Pancreas (tissue), 10 donors: ENCODE measurements at regions not wholly inside any gene's neighbourhood (a gene's known extent, or its start where the extent isn't known, plus 50 kb on each side); places are given as distances from the start of the nearest gene placed in this dataset.

ENCODE experiments used
- ATAC-seq, 4 donors: fragments of 200-7000 bp; cut with Tn5 transposase; one replicate each; pipeline versions ENCODE4 v1.8.0 to v1.9.1; 2020; ENCODE audit warnings: mild to moderate bottlenecking in 4 of 4, moderate library complexity in 4 of 4
- DNase-seq, 6 donors: peaks; one replicate each; pipeline ENCODE4 v3.0.0-alpha.2; 2020
- FAIRE-seq: peaks from 2 replicates; lab custom pipeline; 2012; peaks lifted over from hg19 to GRCh38; lab: Jason Lieb, UNC
- H3K27ac ChIP-seq, 4 donors: fragments of 200-600 bp; sonication (generic); 1 replicate in 3 of 4; 2 replicates in 1 of 4; pipeline versions ENCODE4 v1.5.0 to v1.8.0; 2020
- H3K27me3 ChIP-seq, 4 donors: fragments of 200-600 bp; one replicate each; pipeline ENCODE4 v1.8.0; 2021
- H3K36me3 ChIP-seq, 3 donors: fragments of 200-600 bp; sonication (generic) in 1 of 3; one replicate each; pipeline versions ENCODE4 v1.5.0 to v1.8.0; 2020 to 2021
- H3K4me1 ChIP-seq, 3 donors: fragments of 200-600 bp; one replicate each; pipeline ENCODE4 v1.8.0; 2021
- H3K4me3 ChIP-seq, 4 donors: fragments of 200-600 bp; sonication (generic) in 2 of 4; one replicate each; pipeline versions ENCODE4 v1.5.0 to v1.8.0; 2020 to 2021
- H3K9me3 ChIP-seq, 4 donors: fragments of 200-600 bp; one replicate each; pipeline ENCODE4 v1.8.0; 2021
- CTCF ChIP-seq, 4 donors: fragments of 200-600 bp; sonication (generic) in 3 of 4; IDR thresholded peaks; one replicate each; pipeline versions ENCODE4 v1.5.0 to v1.8.0; 2021; ENCODE audit warnings: antibody characterized with exemption in 4 of 4
- WGBS, 2 donors: extraction: QIAGEN DNeasy Blood & Tissue Kit; methylation state at CpG; one replicate each; pipeline ENCODE4 v1.1.7; 2013; 5-methylcytosine and 5-hydroxymethylcytosine counted together
- intact Hi-C, 3 donors: fragments of 100-400 bp; cut with DNase I; formaldehyde crosslinking; loops; one replicate each; pipeline versions ENCODE4 v1.11.1 to v1.14.2; 2022
- donor health status: healthy with polysubstance abuse.
- donor health status: DM: no; HTN: no; CAD: no; lungs with moderate emphysema.
- donor health status: DM: no; HTN: no; CAD: no.
- donor health status: control.
- donor health status: control.
- donor health status: Bipolar disorder and iron deficiency.
- donor health status: DM: yes; HTN: yes; CAD: no.
- donor health status: DM: no; HTN: no; CAD: no.
- donor health status: DM: no; HTN: no; CAD: no.
- donor health status: DM: yes; HTN: yes; CAD: no.

GRCh38 chr6:99114769-99115406 is 167.1 kb upstream of the FBXL4 start:
- Histone ChIP-seq H3K9me3 (no peaks in the 10 kb centered on the region), H3K27me3 (no peaks in the 10 kb centered on the region), H3K36me3 (no peaks in the 10 kb centered on the region), H3K27ac (no peak overlapping the region), H3K4me3 (no peak overlapping the region), H3K4me1 (peaks cover 0 to 4% (median 0%) of the 10 kb centered on the region in 3 donors)
- WGBS, 2 donors: 56 to 59% methylated on average over 5 of the region's 5 CpGs
- FAIRE-seq (no peak), DNase-seq (peak in 1 of 6 donors; percentile 20), ATAC-seq (peak; percentile 66 to 84 (median 77))
- TF ChIP-seq CTCF (IDR thresholded peaks at IDR 0.05): no peak
- intact Hi-C loops: loop anchor here in 1 of 3 donors (10.0 kb wide), 1 partner anchor 1620 kb away; no protein-coding TSS in a partner anchor

- intact Hi-C loops: loop anchor here in 1 of 3 donors (10.0 kb wide), 1 partner anchor 1617 kb away; no protein-coding TSS in a partner anchor
- FAIRE-seq (no peak), DNase-seq (no peak), ATAC-seq (no peak)
- WGBS, 2 donors: 82 to 91% methylated on average over 3 of the region's 3 CpGs
- Histone ChIP-seq H3K4me1 (peaks cover 0 to 4% (median 0%) of the 10 kb centered on the region in 3 donors), H3K9me3 (no peaks in the 10 kb centered on the region), H3K27ac (no peak overlapping the region), H3K4me3 (no peak overlapping the region), H3K27me3 (no peaks in the 10 kb centered on the region), H3K36me3 (no peaks in the 10 kb centered on the region)
- TF ChIP-seq CTCF (IDR thresholded peaks at IDR 0.05): no peak
Observed at GRCh38 chr6:99111590-99111989, 163.8 kb upstream of the FBXL4 start.

- ATAC-seq (peak in 2 of 4 donors; percentile 63 to 72), DNase-seq (peak in 1 of 6 donors; percentile 15), FAIRE-seq (no peak)
- Histone ChIP-seq H3K4me1 (peaks cover 0 to 1% (median 0%) of the 10 kb centered on the region in 3 donors), H3K36me3 (no peaks in the 10 kb centered on the region), H3K27me3 (no peaks in the 10 kb centered on the region), H3K9me3 (no peaks in the 10 kb centered on the region), H3K4me3 (no peak overlapping the region), H3K27ac (no peak overlapping the region)
- intact Hi-C loops: loop anchor here in 1 of 3 donors (10.0 kb wide), 1 partner anchor 1615 kb away; no protein-coding TSS in a partner anchor
- no peak for TF ChIP-seq CTCF (IDR thresholded peaks at IDR 0.05)
- WGBS, 2 donors: 12 to 14% methylated on average over 3 of the region's 3 CpGs
Observed at GRCh38 chr6:99110029-99110428, 162.3 kb upstream of the FBXL4 start.

- 44 to 48% methylated on average over 3 of the region's 3 CpGs for WGBS, 2 donors
Observed at GRCh38 chr6:99104218-99104617, 156.5 kb upstream of the FBXL4 start.

More at GRCh38 chr6:99104218-99104617, 156.5 kb upstream of the FBXL4 start:
- H3K9me3 ChIP-seq: no peaks in the 10 kb centered on the region
- no peaks in the 10 kb centered on the region for H3K27me3 ChIP-seq
- H3K27ac ChIP-seq: no peak overlapping the region
- no peak for DNase-seq
- no peak overlapping the region for H3K4me3 ChIP-seq
- H3K36me3 ChIP-seq: no peaks in the 10 kb centered on the region
- no peak for FAIRE-seq
- intact Hi-C loops: no loop called here
- no peak for TF ChIP-seq CTCF (IDR thresholded peaks at IDR 0.05)
- H3K4me1 ChIP-seq: no peaks in the 10 kb centered on the region
- ATAC-seq: no peak
